Stimulated activated CD4-positive, alpha-beta T cell treated with anti-CD3 and anti-CD28 coated beads, Interleukin-15, amount 100 ng/mL, for 48 hours (primary cell): ENCODE measurements at regions not wholly inside any gene's neighbourhood (a gene's known extent, or its start where the extent isn't known, plus 50 kb on each side); places are given as distances from the start of the nearest gene placed in this dataset.
A peak's percentile ranks its signal among the peaks of the same experiment; 100 is the strongest.

ENCODE experiments used
- DNase-seq, 2 donors: peaks; one replicate each; pipeline ENCODE4 v3.0.0-alpha.2; 2020; ENCODE audit warnings: low read depth in 2 of 2

- no peak for DNase-seq
Measured at GRCh38 chr12:90260136-90260535, 551.5 kb upstream of the ATP2B1 start.

- no peak for DNase-seq
Measured at GRCh38 chr12:90257927-90258624, 549.4 kb upstream of the ATP2B1 start.

GRCh38 chr12:90254796-90255195, 546.2 kb upstream of the ATP2B1 start:
- no peak for DNase-seq

- peak; percentile 6 to 22 for DNase-seq
Measured at GRCh38 chr12:90253674-90254181, 545.1 kb upstream of the ATP2B1 start.

- no peak for DNase-seq
Measured at GRCh38 chr12:90253136-90253535, 544.5 kb upstream of the ATP2B1 start.

- DNase-seq = no peak
Measured at GRCh38 chr12:90250766-90251165, 542.1 kb upstream of the ATP2B1 start.

- no peak for DNase-seq
Measured at GRCh38 chr12:90250042-90250441, 541.4 kb upstream of the ATP2B1 start.

- DNase-seq = no peak
Measured at GRCh38 chr12:90246688-90247087, 538.0 kb upstream of the ATP2B1 start.

GRCh38 chr12:90245391-90245790, 536.8 kb upstream of the ATP2B1 start:
- DNase-seq = no peak

GRCh38 chr12:90244232-90244631, 535.6 kb upstream of the ATP2B1 start:
- no peak for DNase-seq

GRCh38 chr12:90243211-90243610, 534.6 kb upstream of the ATP2B1 start:
- no peak for DNase-seq

- DNase-seq = no peak
Measured at GRCh38 chr12:90239732-90240260, 531.2 kb upstream of the ATP2B1 start.

- no peak for DNase-seq
Measured at GRCh38 chr12:90238663-90239271, 530.1 kb upstream of the ATP2B1 start.

- DNase-seq = no peak
Measured at GRCh38 chr12:90237841-90238240, 529.2 kb upstream of the ATP2B1 start.

GRCh38 chr12:90235642-90236041, 527.0 kb upstream of the ATP2B1 start:
- no peak for DNase-seq

- no peak for DNase-seq
Measured at GRCh38 chr12:90234472-90234871, 525.8 kb upstream of the ATP2B1 start.

GRCh38 chr12:90233168-90234100, 524.8 kb upstream of the ATP2B1 start:
- DNase-seq = no peak

GRCh38 chr12:90229407-90230170, 521.0 kb upstream of the ATP2B1 start:
- DNase-seq = no peak

GRCh38 chr12:90226211-90226610, 517.6 kb upstream of the ATP2B1 start:
- DNase-seq = no peak

GRCh38 chr12:90216815-90217214, 508.2 kb upstream of the ATP2B1 start:
- DNase-seq = no peak

- no peak for DNase-seq
Measured at GRCh38 chr12:90216020-90216552, 507.4 kb upstream of the ATP2B1 start.
